Loucy (cell line): ENCODE measurements at regions not wholly inside any gene's neighbourhood (a gene's known extent, or its start where the extent isn't known, plus 50 kb on each side); places are given as distances from the start of the nearest gene placed in this dataset.

Experiments
- EZH2phosphoT487 ChIP-seq: fragments of 200-600 bp; IDR thresholded peaks from 2 replicates; pipeline ENCODE4 v1.6.1; 2018; ENCODE audit warnings: antibody characterized with exemption, mild to moderate bottlenecking, moderate library complexity, borderline replicate concordance
- TF ChIP-seq, protein P1 (sequence below): fragments of 200-600 bp; sonication (generic); conservative IDR thresholded peaks from 2 replicates; pipeline ENCODE4 v1.5.1; 2014; ENCODE audit warnings: mild to moderate bottlenecking, antibody characterized with exemption, low read length

DNA sequence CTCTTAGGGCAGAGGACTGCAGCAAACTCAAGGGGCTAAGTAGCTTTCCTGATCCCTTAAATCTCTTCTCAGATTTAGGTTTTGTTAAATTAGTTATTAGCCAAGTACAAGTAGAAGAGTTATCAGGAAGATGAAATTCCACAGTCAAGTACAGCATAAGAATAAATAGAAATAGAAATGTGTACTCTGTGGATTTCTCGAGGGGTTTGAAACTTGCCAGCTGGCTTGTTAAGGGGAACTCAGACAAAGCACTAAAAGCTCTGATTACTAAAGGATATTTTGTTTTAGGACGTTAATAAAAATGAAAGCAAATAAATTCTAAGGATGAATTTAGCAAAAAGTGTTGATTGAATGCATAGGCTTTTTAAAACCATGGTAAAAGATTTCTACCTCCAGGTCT is 654.6 kb downstream of the RAPGEF2 start:
- TF ChIP-seq, protein P1, sequence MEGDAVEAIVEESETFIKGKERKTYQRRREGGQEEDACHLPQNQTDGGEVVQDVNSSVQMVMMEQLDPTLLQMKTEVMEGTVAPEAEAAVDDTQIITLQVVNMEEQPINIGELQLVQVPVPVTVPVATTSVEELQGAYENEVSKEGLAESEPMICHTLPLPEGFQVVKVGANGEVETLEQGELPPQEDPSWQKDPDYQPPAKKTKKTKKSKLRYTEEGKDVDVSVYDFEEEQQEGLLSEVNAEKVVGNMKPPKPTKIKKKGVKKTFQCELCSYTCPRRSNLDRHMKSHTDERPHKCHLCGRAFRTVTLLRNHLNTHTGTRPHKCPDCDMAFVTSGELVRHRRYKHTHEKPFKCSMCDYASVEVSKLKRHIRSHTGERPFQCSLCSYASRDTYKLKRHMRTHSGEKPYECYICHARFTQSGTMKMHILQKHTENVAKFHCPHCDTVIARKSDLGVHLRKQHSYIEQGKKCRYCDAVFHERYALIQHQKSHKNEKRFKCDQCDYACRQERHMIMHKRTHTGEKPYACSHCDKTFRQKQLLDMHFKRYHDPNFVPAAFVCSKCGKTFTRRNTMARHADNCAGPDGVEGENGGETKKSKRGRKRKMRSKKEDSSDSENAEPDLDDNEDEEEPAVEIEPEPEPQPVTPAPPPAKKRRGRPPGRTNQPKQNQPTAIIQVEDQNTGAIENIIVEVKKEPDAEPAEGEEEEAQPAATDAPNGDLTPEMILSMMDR = no peak
- no peak for TF ChIP-seq EZH2phosphoT487
